Retinal pigment epithelial cell (primary cell): ENCODE measurements at regions not wholly inside any gene's neighbourhood (a gene's known extent, or its start where the extent isn't known, plus 50 kb on each side); places are given as distances from the start of the nearest gene placed in this dataset.

Source experiments
- DNase-seq: peaks from one replicate; pipeline ENCODE4 v3.0.0-alpha.2; 2010; ENCODE audit warnings: low read depth
- H3K4me3 ChIP-seq: 2 replicates; pipeline ENCODE4 v1.5.1; 2011; ENCODE audit warnings: mild to moderate bottlenecking, low read length, control low read depth, moderate library complexity
- TF ChIP-seq, protein P1 (sequence below): conservative IDR thresholded peaks from 2 replicates; pipeline ENCODE4 v1.5.1; 2011; ENCODE audit warnings: low read depth, low read length, control low read depth, inconsistent platforms

DNA sequence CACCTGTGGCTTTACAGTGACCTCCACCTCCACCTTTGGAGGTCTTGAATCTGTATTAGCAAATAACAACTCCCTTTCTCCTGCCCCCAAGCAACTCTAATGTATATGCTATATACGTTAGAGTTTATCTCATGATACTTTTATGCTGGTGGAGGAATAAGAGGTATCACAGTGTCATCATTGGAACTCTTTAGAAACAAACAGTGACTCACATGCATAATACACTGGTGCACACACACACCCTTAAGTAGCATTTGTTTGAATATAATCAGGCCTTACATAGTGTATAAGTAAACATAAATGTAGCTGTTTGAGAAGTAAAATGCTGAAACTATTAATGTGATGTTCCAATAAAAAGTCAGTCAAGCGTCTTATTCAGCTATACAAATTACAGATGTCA lies 280.2 kb upstream of the C2CD4B start:
- no peak overlapping the region for H3K4me3 ChIP-seq
- TF ChIP-seq, protein P1, sequence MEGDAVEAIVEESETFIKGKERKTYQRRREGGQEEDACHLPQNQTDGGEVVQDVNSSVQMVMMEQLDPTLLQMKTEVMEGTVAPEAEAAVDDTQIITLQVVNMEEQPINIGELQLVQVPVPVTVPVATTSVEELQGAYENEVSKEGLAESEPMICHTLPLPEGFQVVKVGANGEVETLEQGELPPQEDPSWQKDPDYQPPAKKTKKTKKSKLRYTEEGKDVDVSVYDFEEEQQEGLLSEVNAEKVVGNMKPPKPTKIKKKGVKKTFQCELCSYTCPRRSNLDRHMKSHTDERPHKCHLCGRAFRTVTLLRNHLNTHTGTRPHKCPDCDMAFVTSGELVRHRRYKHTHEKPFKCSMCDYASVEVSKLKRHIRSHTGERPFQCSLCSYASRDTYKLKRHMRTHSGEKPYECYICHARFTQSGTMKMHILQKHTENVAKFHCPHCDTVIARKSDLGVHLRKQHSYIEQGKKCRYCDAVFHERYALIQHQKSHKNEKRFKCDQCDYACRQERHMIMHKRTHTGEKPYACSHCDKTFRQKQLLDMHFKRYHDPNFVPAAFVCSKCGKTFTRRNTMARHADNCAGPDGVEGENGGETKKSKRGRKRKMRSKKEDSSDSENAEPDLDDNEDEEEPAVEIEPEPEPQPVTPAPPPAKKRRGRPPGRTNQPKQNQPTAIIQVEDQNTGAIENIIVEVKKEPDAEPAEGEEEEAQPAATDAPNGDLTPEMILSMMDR = no peak
- DNase-seq = no peak

DNA sequence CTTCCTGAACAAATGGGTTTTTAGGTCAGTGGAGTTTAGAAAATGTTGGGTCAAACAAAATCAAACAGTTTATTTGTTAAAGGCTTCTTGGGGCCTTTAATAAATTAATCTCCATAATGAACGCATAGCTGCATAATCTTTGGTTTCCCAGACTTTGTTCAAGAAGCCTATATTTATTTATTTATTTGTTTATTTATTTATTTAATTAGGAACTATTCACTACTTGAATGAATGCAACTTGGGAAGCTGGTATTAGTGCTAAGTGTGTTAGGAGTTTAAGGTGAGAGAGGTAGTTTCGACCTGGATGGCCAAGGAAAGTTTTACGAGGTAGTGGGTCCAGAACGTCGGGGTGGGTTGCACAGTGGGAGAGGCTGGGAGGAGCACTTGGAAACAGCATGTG lies 281.9 kb upstream of the C2CD4B start:
- no peak for DNase-seq
- TF ChIP-seq, protein P1 = no peak
- H3K4me3 ChIP-seq = no peak overlapping the region

DNA sequence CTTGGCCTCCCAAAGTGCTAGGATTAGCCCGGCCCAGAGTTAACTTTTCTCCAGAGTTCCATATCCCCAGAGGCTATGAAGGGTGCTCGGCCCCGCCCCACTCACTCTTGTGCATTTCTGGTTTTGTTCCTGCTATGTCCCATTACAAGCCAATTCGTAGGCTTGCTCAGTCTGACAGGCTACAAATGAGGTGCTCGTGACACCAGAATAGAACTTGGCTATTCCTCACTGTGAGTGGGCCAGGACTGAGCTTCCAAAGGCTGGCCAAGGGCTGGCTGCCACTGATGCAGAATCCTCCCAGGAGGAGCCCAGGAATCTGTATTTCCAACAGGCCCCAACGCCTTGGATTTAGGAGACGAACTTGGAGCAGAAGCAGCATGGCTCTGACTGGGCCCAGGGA lies 282.7 kb upstream of the C2CD4B start:
- H3K4me3 ChIP-seq = no peak overlapping the region
- TF ChIP-seq, protein P1 = no peak

DNA sequence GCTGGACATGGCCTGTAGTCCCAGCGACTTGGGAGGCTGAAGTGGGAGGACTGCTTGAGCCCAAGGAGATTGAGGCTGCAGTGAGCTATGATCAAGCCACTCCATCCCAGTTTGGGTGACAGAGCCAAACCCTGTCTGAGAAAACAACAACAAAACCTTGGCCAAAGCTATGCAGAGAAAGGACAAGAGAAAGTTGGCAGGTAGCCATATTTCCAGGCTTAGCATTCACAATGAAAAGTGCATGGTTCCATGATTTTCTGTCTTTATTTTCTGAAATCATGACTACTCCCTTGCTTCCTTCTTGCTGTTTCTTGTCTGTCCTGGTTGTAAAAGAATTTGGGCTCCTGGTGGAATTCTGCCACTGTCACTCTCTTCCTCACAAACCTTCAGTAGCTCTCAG lies 284.6 kb upstream of the C2CD4B start:
- TF ChIP-seq, protein P1 = no peak
- H3K4me3 ChIP-seq = no peak overlapping the region
- no peak for DNase-seq

More for the DNA sequence above, 282.7 kb upstream of the C2CD4B start:
- DNase-seq = no peak

DNA sequence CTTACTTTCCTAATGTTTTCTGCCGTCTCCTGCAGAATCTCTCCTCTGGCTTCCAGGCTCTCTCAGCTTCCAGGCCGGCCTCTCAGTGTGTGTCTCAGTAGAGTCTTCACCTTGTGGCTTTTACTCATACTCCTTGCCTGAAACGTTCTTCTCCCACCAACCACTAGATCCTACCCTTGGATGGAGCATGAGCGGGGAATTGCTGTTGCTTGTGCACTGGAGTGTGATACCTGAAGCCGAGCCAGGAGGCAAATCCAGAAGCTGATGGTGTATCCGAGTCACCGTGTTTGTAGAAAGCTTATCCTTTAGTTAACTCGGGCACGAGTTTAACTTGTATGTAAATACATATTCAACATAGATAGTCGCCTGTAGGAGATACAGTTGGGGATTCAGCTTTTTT lies 285.0 kb upstream of the C2CD4B start:
- H3K4me3 ChIP-seq = no peak overlapping the region
- TF ChIP-seq, protein P1 = no peak
- no peak for DNase-seq

DNA sequence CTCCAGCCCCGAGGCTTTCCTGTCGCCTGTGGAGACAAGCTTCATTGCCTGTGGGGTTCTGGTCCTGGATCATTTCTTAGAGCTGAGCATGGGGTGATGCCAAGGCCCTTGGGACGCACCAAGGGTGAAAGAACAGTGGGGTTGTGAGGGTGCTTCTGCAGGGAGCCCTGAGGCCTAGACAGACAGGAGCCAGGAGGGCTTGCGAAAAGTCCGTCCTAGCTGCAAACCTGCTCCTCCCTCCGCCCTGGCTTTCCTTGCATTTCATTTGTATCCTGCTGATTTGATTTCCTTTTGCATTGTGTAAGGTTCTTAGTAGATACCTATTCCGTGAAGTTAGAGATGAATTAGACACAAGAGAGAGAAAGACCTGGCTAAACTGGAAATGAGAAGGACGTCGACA lies 286.9 kb upstream of the C2CD4B start:
- TF ChIP-seq, protein P1 = no peak
- H3K4me3 ChIP-seq = no peak overlapping the region
- no peak for DNase-seq

DNA sequence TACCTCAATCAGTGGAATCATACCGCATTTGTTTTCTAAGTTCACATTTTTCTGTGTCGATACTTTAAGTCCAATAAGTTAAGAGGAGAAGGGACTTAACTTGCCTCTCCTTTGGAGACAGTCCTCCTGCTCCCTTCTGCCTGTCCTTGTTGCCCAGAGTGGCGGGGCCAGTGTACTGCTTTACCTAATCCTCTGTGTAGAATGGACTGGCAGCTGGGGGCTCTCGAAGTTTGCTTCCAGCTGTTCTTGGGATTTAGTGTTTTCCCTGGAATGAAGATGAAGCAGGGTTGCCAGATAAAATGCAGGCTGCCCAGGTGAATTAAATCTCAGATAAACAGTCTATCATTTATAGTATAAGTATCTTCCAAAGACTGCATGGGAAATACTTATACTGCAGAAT lies 287.6 kb upstream of the C2CD4B start:
- DNase-seq = no peak
- no peak overlapping the region for H3K4me3 ChIP-seq
- TF ChIP-seq, protein P1 = no peak
